ENCODE measurements at regions not wholly inside any gene's neighbourhood (a gene's known extent, or its start where the extent isn't known, plus 50 kb on each side); places are given as distances from the start of the nearest gene placed in this dataset.

- Histone ChIP-seq H3K27me3 (ENCODE audit: insufficient read depth, low read length) (no peaks in the 10 kb centered on the region), H3K4me1 (ENCODE audit: insufficient read depth, low read length) (no peaks in the 10 kb centered on the region), H2BK15ac (ENCODE audit: low read depth, low read length) (no peak overlapping the region), H2BK120ac (ENCODE audit: low read depth, low read length, poor library complexity, severe bottlenecking) (no peak overlapping the region), H4K5ac (ENCODE audit: insufficient read length, low read depth, low read length) (no peak overlapping the region), H3T11ph (ENCODE audit: low read length) (no peak overlapping the region), H3K14ac (ENCODE audit: insufficient read depth, low read length) (no peak overlapping the region; the same call in 1 of the 2 replicates), H3K23me2 (ENCODE audit: insufficient read length, low read depth, low read length, poor library complexity, severe bottlenecking) (no peaks in the 10 kb centered on the region), H3K23ac (ENCODE audit: insufficient read length, low read depth, low read length) (no peak overlapping the region), H3K18ac (ENCODE audit: insufficient read length, low read depth, low read length) (no peak overlapping the region), H3K4me2 (ENCODE audit: insufficient read depth, insufficient read length, low read length) (no peak overlapping the region), H2BK12ac (ENCODE audit: insufficient read length, low read depth, low read length) (no peak overlapping the region), H3K9me3 (ENCODE audit: control insufficient read depth, low read depth, low read length) (no peaks in the 10 kb centered on the region), H2AFZ (ENCODE audit: low read length) (no peak overlapping the region), H3K56ac (ENCODE audit: insufficient read length, low read depth, low read length) (no peak overlapping the region), H3K27ac (ENCODE audit: insufficient read length, low read depth, low read length) (no peak overlapping the region), H4K91ac (ENCODE audit: insufficient read length, low read depth, low read length) (no peak overlapping the region), H3K79me2 (ENCODE audit: insufficient read depth, low read length) (no peaks in the 10 kb centered on the region), H4K20me1 (ENCODE audit: control insufficient read depth, insufficient read depth, insufficient read length) (no peaks in the 10 kb centered on the region), H3K4ac (ENCODE audit: low read depth, low read length) (no peak overlapping the region), H2AK5ac (ENCODE audit: insufficient read length, low read length) (no peak overlapping the region), H2BK20ac (ENCODE audit: low read depth, low read length, poor library complexity, severe bottlenecking) (no peak overlapping the region), H4K8ac (replicated peaks; ENCODE audit: insufficient read length, low read depth, low read length) (no peak overlapping the region), H2BK5ac (ENCODE audit: insufficient read length, low read length) (no peak overlapping the region), H3K79me1 (ENCODE audit: insufficient read depth, low read depth, low read length, poor library complexity, severe bottlenecking) (no peaks in the 10 kb centered on the region), H3K9ac (ENCODE audit: extremely low read depth, insufficient read length, low read length) (no peak overlapping the region)
- WGBS (ENCODE audit: extremely low coverage, insufficient read length, low lambda C conversion rate) = no CpG with 5 or more reads among the region's 1 CpG
- TF ChIP-seq, protein P1, sequence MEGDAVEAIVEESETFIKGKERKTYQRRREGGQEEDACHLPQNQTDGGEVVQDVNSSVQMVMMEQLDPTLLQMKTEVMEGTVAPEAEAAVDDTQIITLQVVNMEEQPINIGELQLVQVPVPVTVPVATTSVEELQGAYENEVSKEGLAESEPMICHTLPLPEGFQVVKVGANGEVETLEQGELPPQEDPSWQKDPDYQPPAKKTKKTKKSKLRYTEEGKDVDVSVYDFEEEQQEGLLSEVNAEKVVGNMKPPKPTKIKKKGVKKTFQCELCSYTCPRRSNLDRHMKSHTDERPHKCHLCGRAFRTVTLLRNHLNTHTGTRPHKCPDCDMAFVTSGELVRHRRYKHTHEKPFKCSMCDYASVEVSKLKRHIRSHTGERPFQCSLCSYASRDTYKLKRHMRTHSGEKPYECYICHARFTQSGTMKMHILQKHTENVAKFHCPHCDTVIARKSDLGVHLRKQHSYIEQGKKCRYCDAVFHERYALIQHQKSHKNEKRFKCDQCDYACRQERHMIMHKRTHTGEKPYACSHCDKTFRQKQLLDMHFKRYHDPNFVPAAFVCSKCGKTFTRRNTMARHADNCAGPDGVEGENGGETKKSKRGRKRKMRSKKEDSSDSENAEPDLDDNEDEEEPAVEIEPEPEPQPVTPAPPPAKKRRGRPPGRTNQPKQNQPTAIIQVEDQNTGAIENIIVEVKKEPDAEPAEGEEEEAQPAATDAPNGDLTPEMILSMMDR (conservative IDR thresholded peaks at IDR 0.05) = no peak
- no peak overlapping the region for H3K4me3 Mint-ChIP-seq
- H3K36me3 Mint-ChIP-seq (ENCODE audit: insufficient read depth in 1 of 3, low read depth in 3 of 3) = no peaks in the 10 kb centered on the region
- H3K9me3 Mint-ChIP-seq = no peaks in the 10 kb centered on the region
- peaks cover 19 to 20% of the 10 kb centered on the region in 2 experiments for H3K4me1 Mint-ChIP-seq
- DNase-seq = no peak
- peaks cover 2% of the 10 kb centered on the region for H3K27me3 Mint-ChIP-seq (ENCODE audit: low read depth)
- H3K27ac Mint-ChIP-seq = no peak overlapping the region
Observed at GRCh38 chr9:107584944-107585343, 95.4 kb upstream of the KLF4 start.
